GM12873 (cell line): ENCODE measurements at regions not wholly inside any gene's neighbourhood (a gene's known extent, or its start where the extent isn't known, plus 50 kb on each side); places are given as distances from the start of the nearest gene placed in this dataset.

Experiments used
- CTCF ChIP-seq: IDR thresholded peaks from 2 replicates; pipeline ENCODE4 v1.5.1; 2012; ENCODE audit warnings: low read depth, mild to moderate bottlenecking, moderate library complexity, low read length, control low read depth; ENCODE audit not compliant: insufficient read depth; ENCODE audit errors: missing control alignments

- no peak for TF ChIP-seq CTCF
Observed at GRCh38 chr10:4024516-4025245, 239.7 kb upstream of the KLF6 start.

GRCh38 chr10:4024027-4024426, 239.0 kb upstream of the KLF6 start:
- TF ChIP-seq CTCF = no peak

- no peak for TF ChIP-seq CTCF
Observed at GRCh38 chr10:4022473-4022872, 237.5 kb upstream of the KLF6 start.

GRCh38 chr10:4020631-4021030, 235.6 kb upstream of the KLF6 start:
- no peak for TF ChIP-seq CTCF

- TF ChIP-seq CTCF = no peak
Observed at GRCh38 chr10:4018054-4018511, 233.1 kb upstream of the KLF6 start.

- no peak for TF ChIP-seq CTCF
Observed at GRCh38 chr10:4017336-4017735, 232.3 kb upstream of the KLF6 start.

- no peak for TF ChIP-seq CTCF
Observed at GRCh38 chr10:4016214-4016740, 231.3 kb upstream of the KLF6 start.
